Lung (tissue), 11 donors: ENCODE measurements at regions not wholly inside any gene's neighbourhood (a gene's known extent, or its start where the extent isn't known, plus 50 kb on each side); places are given as distances from the start of the nearest gene placed in this dataset.

ENCODE experiments used
- ATAC-seq: fragments of 200-7000 bp; cut with Tn5 transposase; one replicate; pipeline ENCODE4 v1.9.1; 2020; ENCODE audit warnings: moderate number of reproducible peaks; ENCODE audit not compliant: insufficient read depth, low FRiP score
- DNase-seq, 3 donors: peaks; one replicate each; pipeline ENCODE4 v3.0.0-alpha.2; 2013 to 2017
- H3K27ac ChIP-seq, 2 donors: one replicate each; pipeline ENCODE4 v1.5.1; 2013; ENCODE audit warnings: mild to moderate bottlenecking in 2 of 2, moderate library complexity in 2 of 2, control low read depth in 1 of 2, inconsistent platforms in 1 of 2, low read depth in 1 of 2, low read length in 1 of 2
- H3K27me3 ChIP-seq, 3 donors: one replicate each; pipeline ENCODE4 v1.5.1; 2013; ENCODE audit warnings: low read length in 2 of 3; ENCODE audit not compliant: control insufficient read depth in 3 of 3, insufficient read depth in 3 of 3
- H3K36me3 ChIP-seq, 4 donors: one replicate each; pipeline ENCODE4 v1.5.1; 2013; ENCODE audit warnings: low read length in 4 of 4, mild to moderate bottlenecking in 1 of 4, moderate library complexity in 1 of 4; ENCODE audit not compliant: control insufficient read depth in 4 of 4, insufficient read depth in 4 of 4
- H3K4me1 ChIP-seq, 5 donors: one replicate each; pipeline ENCODE4 v1.5.1; 2013; ENCODE audit warnings: low read length in 5 of 5, mild to moderate bottlenecking in 2 of 5, moderate library complexity in 1 of 5; ENCODE audit not compliant: control insufficient read depth in 5 of 5, insufficient read depth in 5 of 5
- H3K4me3 ChIP-seq: one replicate; pipeline ENCODE4 v1.5.1; 2013; ENCODE audit warnings: mild to moderate bottlenecking, control low read depth, moderate library complexity
- H3K9ac ChIP-seq, 2 donors: one replicate each; pipeline ENCODE4 v1.5.1; 2013; ENCODE audit warnings: low read length in 2 of 2, control low read depth in 1 of 2; ENCODE audit not compliant: insufficient read depth in 1 of 2
- H3K9me3 ChIP-seq, 4 donors: one replicate each; pipeline ENCODE4 v1.5.1; 2013; ENCODE audit warnings: low read length in 3 of 4, mild to moderate bottlenecking in 1 of 4, moderate library complexity in 1 of 4; ENCODE audit not compliant: control insufficient read depth in 4 of 4, insufficient read depth in 3 of 4
- WGBS, 2 donors: extraction: QIAGEN DNeasy Blood & Tissue Kit; methylation state at CpG; one replicate each; pipeline ENCODE4 v1.1.7; 2013; 5-methylcytosine and 5-hydroxymethylcytosine counted together
- TF ChIP-seq, protein P1 (sequence below): IDR thresholded peaks from 2 replicates; pipeline ENCODE4 v1.5.1; 2012; ENCODE audit warnings: mild to moderate bottlenecking; ENCODE audit errors: control extremely low read depth, extremely low read depth
- donor health status: control.
- donor health status: control.
- donor health status: Bipolar disorder and iron deficiency.
- donor health status: healthy.
- donor health status: DM: yes; HTN: yes; CAD: no.

DNA sequence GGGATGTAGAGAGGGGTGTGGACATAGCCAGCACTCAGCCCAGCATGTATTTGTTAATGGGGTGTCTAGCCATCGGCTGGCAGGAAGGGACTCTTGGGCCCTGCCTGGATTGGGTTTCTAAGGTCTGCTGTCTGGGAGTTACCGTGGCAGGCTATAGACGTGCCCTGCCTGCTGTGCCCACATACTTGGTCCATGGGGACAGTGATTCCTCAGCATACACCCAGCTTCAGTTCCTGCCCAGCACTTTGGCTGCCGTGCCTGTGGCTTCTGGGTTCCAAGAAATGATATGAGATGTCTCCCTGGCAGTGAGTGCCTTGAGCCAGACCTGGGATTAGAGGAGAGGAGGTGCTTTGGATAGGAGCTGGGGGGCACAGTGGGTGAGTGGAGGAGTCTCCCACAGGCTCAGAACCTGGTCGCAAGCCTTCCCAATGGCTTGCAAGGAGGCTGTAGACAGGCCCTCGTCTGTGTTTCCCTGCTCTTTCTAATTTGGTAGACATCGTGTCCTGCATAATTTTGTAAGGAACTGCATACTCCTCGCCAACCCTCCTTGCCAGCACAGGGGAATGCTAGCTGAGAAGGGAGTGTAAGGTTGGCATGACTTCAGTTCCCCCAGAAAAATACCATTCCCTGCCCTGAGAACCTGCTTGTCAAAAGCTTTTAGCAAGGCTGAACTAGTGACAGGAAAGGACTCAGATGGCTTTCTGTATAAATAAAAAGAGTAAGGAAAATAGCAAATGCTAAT is 287.9 kb downstream of the ZSWIM6 start:
- no peak for DNase-seq
- 91% methylated on average over 8 of the region's 8 CpGs for WGBS, 2 donors
- Histone ChIP-seq H3K4me1 (peaks cover 0 to 13% (median 6%) of the 10 kb centered on the region in 5 donors), H3K27me3 (no peaks in the 10 kb centered on the region), H3K36me3 (peaks cover 0 to 2% (median 0%) of the 10 kb centered on the region in 4 donors), H3K9ac (no peak overlapping the region), H3K27ac (no peak overlapping the region), H3K9me3 (peaks cover 0 to 2% (median 0%) of the 10 kb centered on the region in 4 donors), H3K4me3 (no peak overlapping the region)
- ATAC-seq, result no peak
- TF ChIP-seq, protein P1, sequence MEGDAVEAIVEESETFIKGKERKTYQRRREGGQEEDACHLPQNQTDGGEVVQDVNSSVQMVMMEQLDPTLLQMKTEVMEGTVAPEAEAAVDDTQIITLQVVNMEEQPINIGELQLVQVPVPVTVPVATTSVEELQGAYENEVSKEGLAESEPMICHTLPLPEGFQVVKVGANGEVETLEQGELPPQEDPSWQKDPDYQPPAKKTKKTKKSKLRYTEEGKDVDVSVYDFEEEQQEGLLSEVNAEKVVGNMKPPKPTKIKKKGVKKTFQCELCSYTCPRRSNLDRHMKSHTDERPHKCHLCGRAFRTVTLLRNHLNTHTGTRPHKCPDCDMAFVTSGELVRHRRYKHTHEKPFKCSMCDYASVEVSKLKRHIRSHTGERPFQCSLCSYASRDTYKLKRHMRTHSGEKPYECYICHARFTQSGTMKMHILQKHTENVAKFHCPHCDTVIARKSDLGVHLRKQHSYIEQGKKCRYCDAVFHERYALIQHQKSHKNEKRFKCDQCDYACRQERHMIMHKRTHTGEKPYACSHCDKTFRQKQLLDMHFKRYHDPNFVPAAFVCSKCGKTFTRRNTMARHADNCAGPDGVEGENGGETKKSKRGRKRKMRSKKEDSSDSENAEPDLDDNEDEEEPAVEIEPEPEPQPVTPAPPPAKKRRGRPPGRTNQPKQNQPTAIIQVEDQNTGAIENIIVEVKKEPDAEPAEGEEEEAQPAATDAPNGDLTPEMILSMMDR, result no peak

DNA sequence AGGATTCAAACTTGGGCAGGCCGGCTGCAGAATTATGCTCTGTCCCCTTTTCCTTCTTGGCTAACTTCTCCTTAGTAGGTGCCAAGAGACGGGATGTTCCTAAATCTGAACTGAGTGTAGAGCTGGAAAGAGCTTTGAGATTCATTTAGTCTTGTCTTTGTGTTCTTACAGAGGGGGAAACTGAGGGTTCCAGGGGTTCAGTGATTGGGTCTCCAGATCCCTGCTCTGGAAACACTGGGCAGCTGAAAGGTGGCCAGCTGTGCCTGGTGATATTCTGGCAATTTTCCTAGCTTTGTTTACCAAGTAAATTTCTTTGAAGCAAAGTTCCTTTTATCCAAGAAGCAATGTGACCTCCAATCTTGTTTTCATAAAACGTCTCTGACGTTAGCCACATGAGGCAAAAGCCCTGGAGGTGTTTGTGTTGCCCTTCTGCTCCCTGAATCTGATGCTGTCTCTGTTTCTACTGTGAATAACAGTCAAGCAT is 288.7 kb downstream of the ZSWIM6 start:
- Histone ChIP-seq H3K4me3 (no peak overlapping the region), H3K36me3 (peaks cover 0 to 2% (median 0%) of the 10 kb centered on the region in 4 donors), H3K27ac (no peak overlapping the region), H3K4me1 (peaks cover 0 to 21% (median 6%) of the 10 kb centered on the region in 5 donors), H3K27me3 (no peaks in the 10 kb centered on the region), H3K9me3 (peaks cover 0 to 2% (median 0%) of the 10 kb centered on the region in 4 donors), H3K9ac (no peak overlapping the region)
- 56 to 72% methylated on average over 4 of the region's 4 CpGs for whole genome bisulfite sequencing, 2 donors
- TF ChIP-seq, protein P1, result no peak
- peak in 2 of 3 donors; percentile 46 to 64 for DNase-seq
- no peak for ATAC-seq

DNA sequence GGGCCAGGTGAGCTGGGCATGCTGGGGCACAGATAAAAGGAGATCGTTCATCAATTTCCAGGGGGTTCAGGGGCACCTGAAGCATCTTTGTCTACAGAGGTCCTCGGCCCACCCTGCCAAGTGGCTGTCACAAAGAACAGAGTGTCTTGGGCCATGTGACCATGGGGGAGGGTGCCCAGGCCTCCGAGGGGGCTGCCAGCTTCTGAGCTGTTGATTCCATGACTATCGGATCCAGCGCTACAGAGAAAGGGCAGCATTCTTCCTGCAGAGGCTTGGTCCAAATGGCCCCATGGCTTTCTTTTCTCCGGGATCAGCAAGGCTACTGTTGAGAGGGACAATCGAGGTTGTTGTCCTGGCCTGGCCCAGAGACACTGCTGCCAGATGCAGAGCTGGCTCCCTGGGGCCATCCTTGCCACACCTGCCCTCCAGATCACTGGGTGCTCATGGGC is 289.2 kb downstream of the ZSWIM6 start:
- no peak overlapping the region for H3K27ac ChIP-seq
- peaks cover 0 to 25% (median 6%) of the 10 kb centered on the region in 5 donors for H3K4me1 ChIP-seq
- ATAC-seq (no peak), DNase-seq (no peak)
- peaks cover 0 to 2% (median 0%) of the 10 kb centered on the region in 4 donors for H3K9me3 ChIP-seq
- H3K4me3 ChIP-seq, result no peak overlapping the region
- no peaks in the 10 kb centered on the region for H3K27me3 ChIP-seq
- TF ChIP-seq, protein P1, result no peak
- WGBS, 2 donors, result 89 to 93% methylated on average over 7 of the region's 7 CpGs
- H3K9ac ChIP-seq, result no peak overlapping the region
- peaks cover 0 to 2% (median 0%) of the 10 kb centered on the region in 4 donors for H3K36me3 ChIP-seq
